K562 (cell line): ENCODE measurements at regions not wholly inside any gene's neighbourhood (a gene's known extent, or its start where the extent isn't known, plus 50 kb on each side); places are given as distances from the start of the nearest gene placed in this dataset.

ENCODE experiments used
- BCOR ChIP-seq: fragments of 450-650 bp; IDR thresholded peaks from 2 replicates; pipeline ENCODE4 v1.6.1; 2016
- CBX5 ChIP-seq: IDR thresholded peaks from 2 replicates; pipeline ENCODE4 v1.6.1; 2014; ENCODE audit warnings: low read depth, borderline replicate concordance
- E2F5 ChIP-seq: sonication (generic); formaldehyde crosslinking; IDR thresholded peaks from 2 replicates; pipeline ENCODE4 v1.8.0; 2022; ENCODE audit warnings: mild to moderate bottlenecking, missing genetic modification reagents
- EWSR1 ChIP-seq: fragments of 450-650 bp; IDR thresholded peaks from 2 replicates; pipeline ENCODE4 v1.6.1; 2018; ENCODE audit warnings: borderline replicate concordance, mild to moderate bottlenecking, low read depth, moderate library complexity; ENCODE audit not compliant: partially characterized antibody
- FOXK1 ChIP-seq: sonication (generic); formaldehyde crosslinking; IDR thresholded peaks from 2 replicates; pipeline ENCODE4 v1.8.0; 2022; ENCODE audit warnings: missing genetic modification reagents, mild to moderate bottlenecking, borderline replicate concordance
- GATA2 ChIP-seq: sonication (generic); formaldehyde crosslinking; IDR thresholded peaks from 2 replicates; pipeline ENCODE4 v1.4.0; 2020; ENCODE audit warnings: mild to moderate bottlenecking, missing genetic modification reagents
- HDAC6 ChIP-seq: IDR thresholded peaks from 2 replicates; pipeline ENCODE4 v1.6.1; 2012; ENCODE audit warnings: low read depth, mild to moderate bottlenecking, control low read depth, inconsistent platforms, low read length, moderate library complexity
- HNRNPLL ChIP-seq: fragments of 200-400 bp; formaldehyde crosslinking; IDR thresholded peaks from 2 replicates; pipeline ENCODE4 v1.6.1; 2017; ENCODE audit warnings: low read length, low read depth, mild to moderate bottlenecking; ENCODE audit not compliant: poor library complexity, severe bottlenecking
- ID3 ChIP-seq, 2 experiments: fragments of 250-450 bp in 1 of 2; fragments of 450-650 bp in 1 of 2; sonication (Bioruptor Pico) in 1 of 2; IDR thresholded peaks; 2 replicates each; pipeline versions ENCODE4 v1.6.1 to v1.8.0; 2016 to 2021; ENCODE audit warnings: mild to moderate bottlenecking in 2 of 2, moderate library complexity in 2 of 2, missing compliant biosample characterization in 1 of 2, missing genetic modification characterization in 1 of 2
- MED1 ChIP-seq: sonication (generic); formaldehyde crosslinking; IDR thresholded peaks from 2 replicates; pipeline ENCODE4 v1.8.1; 2023; ENCODE audit warnings: missing genetic modification reagents, borderline replicate concordance
- POLR2AphosphoS5 ChIP-seq: IDR thresholded peaks from 2 replicates; pipeline ENCODE4 v1.6.1; 2011; ENCODE audit warnings: mild to moderate bottlenecking, low read depth, low read length, moderate library complexity; ENCODE audit not compliant: control insufficient read depth, insufficient read depth
- POLR3G ChIP-seq: IDR thresholded peaks from 2 replicates; pipeline ENCODE4 v1.6.1; 2011; ENCODE audit not compliant: insufficient read length, insufficient replicate concordance; ENCODE audit errors: extremely low read depth
- SMARCA4 ChIP-seq: fragments of 450-650 bp; IDR thresholded peaks from 2 replicates; pipeline ENCODE4 v1.6.1; 2016
- SRSF1 ChIP-seq: fragments of 200-400 bp; formaldehyde crosslinking; IDR thresholded peaks from 2 replicates; pipeline ENCODE4 v1.6.1; 2017; ENCODE audit warnings: mild to moderate bottlenecking, low read depth, low read length, moderate library complexity
- TFAM ChIP-seq: fragments of 250-450 bp; sonication (Bioruptor Pico); conservative IDR thresholded peaks from 2 replicates; pipeline ENCODE4 v1.5.0; 2021; ENCODE audit warnings: mild to moderate bottlenecking, moderate library complexity
- XRCC5 ChIP-seq: fragments of 200-400 bp; formaldehyde crosslinking; IDR thresholded peaks from 2 replicates; pipeline ENCODE4 v1.6.1; 2017; ENCODE audit warnings: low read depth, mild to moderate bottlenecking, low read length
- ZC3H8 ChIP-seq: fragments of 450-650 bp; IDR thresholded peaks from 2 replicates; pipeline ENCODE4 v1.6.1; 2017
- ZFPM2 ChIP-seq: fragments of 250-450 bp; sonication (Bioruptor Pico); IDR thresholded peaks from 2 replicates; pipeline ENCODE4 v1.5.1; 2022; ENCODE audit warnings: mild to moderate bottlenecking
- ZNF121 ChIP-seq: sonication (generic); formaldehyde crosslinking; conservative IDR thresholded peaks from 2 replicates; pipeline ENCODE4 v1.8.0; 2022; ENCODE audit warnings: missing genetic modification reagents
- ZNF318 ChIP-seq, 2 experiments: fragments of 450-650 bp; IDR thresholded peaks; 2 replicates each; pipeline ENCODE4 v1.6.1; 2016; ENCODE audit warnings: mild to moderate bottlenecking in 2 of 2, borderline replicate concordance in 1 of 2, low read depth in 1 of 2, moderate library complexity in 1 of 2
- ZNF324 ChIP-seq: fragments of 250-450 bp; sonication (Bioruptor Pico); IDR thresholded peaks from 2 replicates; pipeline ENCODE4 v1.4.0; 2020; ENCODE audit warnings: mild to moderate bottlenecking

- no peak for TF ChIP-seq ZNF318 (IDR thresholded peaks at IDR 0.05; ENCODE audit: borderline replicate concordance in 1 of 2, low read depth in 1 of 2)
- no peak for TF ChIP-seq FOXK1 (CRISPR knock-in tag)
- TF ChIP-seq HNRNPLL = peak; percentile 81
- no peak for TF ChIP-seq ZFPM2
- no peak for TF ChIP-seq GATA2 (CRISPR knock-in tag)
- TF ChIP-seq POLR2AphosphoS5 = peak; percentile 17; the same call in 1 of the 2 replicates
- no peak for TF ChIP-seq SRSF1
- TF ChIP-seq SMARCA4 = peak; percentile 78
- no peak for TF ChIP-seq XRCC5
- no peak for TF ChIP-seq MED1 (CRISPR knock-in tag)
- TF ChIP-seq EWSR1 = no peak
- no peak for TF ChIP-seq HDAC6
- peak; percentile 67; the same call in 1 of the 2 replicates for TF ChIP-seq BCOR
- no peak for TF ChIP-seq TFAM (CRISPR knock-in tag)
- no peak for TF ChIP-seq ZC3H8
- TF ChIP-seq POLR3G = no peak
- TF ChIP-seq E2F5 (CRISPR knock-in tag) = no peak
- TF ChIP-seq ZNF324 (CRISPR knock-in tag) = no peak
- TF ChIP-seq ZNF121 (CRISPR knock-in tag) = no peak
- no peak for TF ChIP-seq CBX5
- TF ChIP-seq ID3 (CRISPR knock-in tag; IDR thresholded peaks at IDR 0.05) = no peak
- TF ChIP-seq ID3 (tag; IDR thresholded peaks at IDR 0.05) = no peak
Measured at GRCh38 chr2:65820454-65820853, 388.1 kb upstream of the SPRED2 start (continued).
